ENCODE measurements at regions not wholly inside any gene's neighbourhood (a gene's known extent, or its start where the extent isn't known, plus 50 kb on each side); places are given as distances from the start of the nearest gene placed in this dataset.

- H3K27me3 ChIP-seq (ENCODE audit: control insufficient read depth in 2 of 2, insufficient read depth in 2 of 2, low read length in 2 of 2) = no peaks in the 10 kb centered on the region
- no peak overlapping the region for H3K9ac ChIP-seq (replicated peaks; ENCODE audit: extremely low read depth, insufficient read depth, low read length)
- ChIA-PET CTCF (interaction anchor here (1.3 kb wide), 1 partner anchor 10 kb away, joined by 5 read pairs; no protein-coding TSS in a partner anchor), POLR2A (no interaction called here)
- no peak for TF ChIP-seq FOS (IDR thresholded peaks at IDR 0.05; ENCODE audit: borderline replicate concordance, insufficient read depth, low read length)
- H3K4me2 ChIP-seq (ENCODE audit: insufficient read depth, low read length) = no peak overlapping the region
- intact Hi-C loops (cut with micrococcal nuclease) = no loop called here
- no peaks in the 10 kb centered on the region for H3K36me3 ChIP-seq (ENCODE audit: control insufficient read depth in 2 of 2, extremely low read depth in 1 of 2, insufficient read depth in 2 of 2, low read length in 2 of 2)
- dilution Hi-C loops (cut with MboI; ENCODE audit: extremely low pct_ligation_motif_present, low sequenced_read_pairs) = no loop called here
- H3K4me1 ChIP-seq (ENCODE audit: control insufficient read depth, extremely low read depth, insufficient read depth, low read length) = no peaks in the 10 kb centered on the region
- no TSS peak for BruUV-seq (replicated peaks)
- no peak overlapping the region for H3K27ac ChIP-seq (ENCODE audit: insufficient read depth, low read depth, low read length)
- H3K9me3 ChIP-seq (replicated peaks; ENCODE audit: control insufficient read depth, insufficient read depth, low read length) = no peaks in the 10 kb centered on the region
- H3K9me1 ChIP-seq (replicated peaks; ENCODE audit: control insufficient read depth, extremely low read depth, insufficient read depth, low read length) = no peaks in the 10 kb centered on the region
- no peak for FAIRE-seq
- H3K79me2 ChIP-seq (ENCODE audit: control insufficient read depth, insufficient read depth, low read length) = no peaks in the 10 kb centered on the region
- H4K20me1 ChIP-seq (replicated peaks; ENCODE audit: control insufficient read depth, extremely low read depth, insufficient read depth, low read length) = no peaks in the 10 kb centered on the region
- no peak overlapping the region for H3K4me3 ChIP-seq (replicated peaks in 1 of 3; ENCODE audit: insufficient read depth in 1 of 3, low read depth in 1 of 3, low read length in 3 of 3)
- DNase-seq (ENCODE audit: low read depth, low spot score) = no peak
- no peak overlapping the region for H2AFZ ChIP-seq (ENCODE audit: low read depth, low read length)
Observed at GRCh38 chr2:235328991-235329390, 164.9 kb upstream of the AGAP1 start.

- Histone ChIP-seq H3K79me2 (ENCODE audit: control insufficient read depth, insufficient read depth, low read length) (no peaks in the 10 kb centered on the region), H2AFZ (ENCODE audit: low read depth, low read length) (no peak overlapping the region), H3K4me2 (ENCODE audit: insufficient read depth, low read length) (no peak overlapping the region), H3K27me3 (ENCODE audit: control insufficient read depth in 2 of 2, insufficient read depth in 2 of 2, low read length in 2 of 2) (no peaks in the 10 kb centered on the region), H3K9ac (replicated peaks; ENCODE audit: extremely low read depth, insufficient read depth, low read length) (no peak overlapping the region), H3K4me3 (replicated peaks in 1 of 3; ENCODE audit: insufficient read depth in 1 of 3, low read depth in 1 of 3, low read length in 3 of 3) (no peak overlapping the region), H3K27ac (ENCODE audit: insufficient read depth, low read depth, low read length) (no peak overlapping the region), H3K9me1 (replicated peaks; ENCODE audit: control insufficient read depth, extremely low read depth, insufficient read depth, low read length) (no peaks in the 10 kb centered on the region), H3K36me3 (ENCODE audit: control insufficient read depth in 2 of 2, extremely low read depth in 1 of 2, insufficient read depth in 2 of 2, low read length in 2 of 2) (no peaks in the 10 kb centered on the region), H3K4me1 (ENCODE audit: control insufficient read depth, extremely low read depth, insufficient read depth, low read length) (no peaks in the 10 kb centered on the region), H4K20me1 (replicated peaks; ENCODE audit: control insufficient read depth, extremely low read depth, insufficient read depth, low read length) (no peaks in the 10 kb centered on the region), H3K9me3 (replicated peaks; ENCODE audit: control insufficient read depth, insufficient read depth, low read length) (no peaks in the 10 kb centered on the region)
- FAIRE-seq = no peak
- no peak for DNase-seq (ENCODE audit: low read depth, low spot score)
- dilution Hi-C loops (cut with MboI; ENCODE audit: extremely low pct_ligation_motif_present, low sequenced_read_pairs) = no loop called here
- TF ChIP-seq FOS (IDR thresholded peaks at IDR 0.05; ENCODE audit: borderline replicate concordance, insufficient read depth, low read length) (peak; percentile 12), MYC (IDR thresholded peaks at IDR 0.05; ENCODE audit: low read depth, low read length) (no peak)
- ChIA-PET CTCF (interaction anchor here (1.2 kb wide), 1 partner anchor 17 kb away, joined by 3 read pairs; no protein-coding TSS in a partner anchor), POLR2A (no interaction called here)
- BruUV-seq (replicated peaks) = no TSS peak
- intact Hi-C loops (cut with micrococcal nuclease) = no loop called here
Observed at GRCh38 chr2:235330775-235331451, 162.9 kb upstream of the AGAP1 start.
